ENCODE measurements at regions not wholly inside any gene's neighbourhood (a gene's known extent, or its start where the extent isn't known, plus 50 kb on each side); places are given as distances from the start of the nearest gene placed in this dataset.

DNA sequence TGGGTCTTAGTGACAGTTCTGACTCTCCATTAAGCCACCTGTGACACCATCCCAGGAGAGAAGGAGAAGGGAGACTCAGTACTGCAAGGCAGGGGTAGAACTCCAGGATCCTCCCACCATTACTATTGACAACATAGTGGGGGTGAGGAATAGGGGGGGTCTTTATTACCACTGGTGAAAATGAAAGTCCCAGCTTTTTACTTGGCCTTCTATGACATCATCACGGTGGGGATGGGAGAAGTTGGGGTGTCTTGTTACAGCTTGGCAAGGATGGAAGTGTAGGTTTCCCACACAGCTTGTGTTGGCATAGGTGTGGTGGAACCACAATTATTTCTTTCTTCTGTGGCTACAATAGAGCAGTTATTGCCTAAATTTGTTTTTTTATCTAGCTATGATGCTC is 203.9 kb upstream of the DTNA start:
- DNase-seq: no peak
- Mint-ChIP-seq H3K4me3 (no peak overlapping the region), H3K36me3 (ENCODE audit: low read depth) (no peaks in the 10 kb centered on the region), H3K27me3 (ENCODE audit: low read depth, poor library complexity) (no peaks in the 10 kb centered on the region), H3K9me3 (peaks cover 10% of the 10 kb centered on the region), H3K4me1 (no peaks in the 10 kb centered on the region), H3K27ac (no peak overlapping the region)
- TF ChIP-seq, protein P1, sequence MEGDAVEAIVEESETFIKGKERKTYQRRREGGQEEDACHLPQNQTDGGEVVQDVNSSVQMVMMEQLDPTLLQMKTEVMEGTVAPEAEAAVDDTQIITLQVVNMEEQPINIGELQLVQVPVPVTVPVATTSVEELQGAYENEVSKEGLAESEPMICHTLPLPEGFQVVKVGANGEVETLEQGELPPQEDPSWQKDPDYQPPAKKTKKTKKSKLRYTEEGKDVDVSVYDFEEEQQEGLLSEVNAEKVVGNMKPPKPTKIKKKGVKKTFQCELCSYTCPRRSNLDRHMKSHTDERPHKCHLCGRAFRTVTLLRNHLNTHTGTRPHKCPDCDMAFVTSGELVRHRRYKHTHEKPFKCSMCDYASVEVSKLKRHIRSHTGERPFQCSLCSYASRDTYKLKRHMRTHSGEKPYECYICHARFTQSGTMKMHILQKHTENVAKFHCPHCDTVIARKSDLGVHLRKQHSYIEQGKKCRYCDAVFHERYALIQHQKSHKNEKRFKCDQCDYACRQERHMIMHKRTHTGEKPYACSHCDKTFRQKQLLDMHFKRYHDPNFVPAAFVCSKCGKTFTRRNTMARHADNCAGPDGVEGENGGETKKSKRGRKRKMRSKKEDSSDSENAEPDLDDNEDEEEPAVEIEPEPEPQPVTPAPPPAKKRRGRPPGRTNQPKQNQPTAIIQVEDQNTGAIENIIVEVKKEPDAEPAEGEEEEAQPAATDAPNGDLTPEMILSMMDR (IDR thresholded peaks at IDR 0.05): no peak

DNA sequence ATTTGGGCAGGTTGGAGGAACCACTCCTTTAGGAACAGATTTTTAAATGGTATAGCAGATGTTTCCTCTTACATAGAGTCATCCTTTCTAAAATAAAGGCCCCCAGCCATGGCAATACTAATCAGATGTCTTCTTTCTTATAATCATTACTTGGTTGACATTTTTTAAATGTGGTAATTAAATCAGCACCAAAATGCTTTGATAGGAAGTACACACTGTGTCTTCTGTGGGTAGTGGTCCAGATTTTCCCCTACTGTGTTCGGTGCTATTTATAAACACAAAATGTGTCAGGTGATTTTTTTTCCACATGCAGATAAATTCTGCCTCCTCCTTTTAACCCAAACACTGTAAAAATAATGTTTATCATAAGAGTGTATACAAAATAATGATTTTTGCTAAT is 200.9 kb upstream of the DTNA start:
- Mint-ChIP-seq H3K27ac (no peak overlapping the region), H3K9me3 (no peaks in the 10 kb centered on the region), H3K27me3 (ENCODE audit: low read depth, poor library complexity) (peaks cover 2% of the 10 kb centered on the region), H3K4me1 (no peaks in the 10 kb centered on the region), H3K4me3 (no peak overlapping the region), H3K36me3 (ENCODE audit: low read depth) (no peaks in the 10 kb centered on the region)
- TF ChIP-seq, protein P1 (IDR thresholded peaks at IDR 0.05): no peak
- DNase-seq: no peak

DNA sequence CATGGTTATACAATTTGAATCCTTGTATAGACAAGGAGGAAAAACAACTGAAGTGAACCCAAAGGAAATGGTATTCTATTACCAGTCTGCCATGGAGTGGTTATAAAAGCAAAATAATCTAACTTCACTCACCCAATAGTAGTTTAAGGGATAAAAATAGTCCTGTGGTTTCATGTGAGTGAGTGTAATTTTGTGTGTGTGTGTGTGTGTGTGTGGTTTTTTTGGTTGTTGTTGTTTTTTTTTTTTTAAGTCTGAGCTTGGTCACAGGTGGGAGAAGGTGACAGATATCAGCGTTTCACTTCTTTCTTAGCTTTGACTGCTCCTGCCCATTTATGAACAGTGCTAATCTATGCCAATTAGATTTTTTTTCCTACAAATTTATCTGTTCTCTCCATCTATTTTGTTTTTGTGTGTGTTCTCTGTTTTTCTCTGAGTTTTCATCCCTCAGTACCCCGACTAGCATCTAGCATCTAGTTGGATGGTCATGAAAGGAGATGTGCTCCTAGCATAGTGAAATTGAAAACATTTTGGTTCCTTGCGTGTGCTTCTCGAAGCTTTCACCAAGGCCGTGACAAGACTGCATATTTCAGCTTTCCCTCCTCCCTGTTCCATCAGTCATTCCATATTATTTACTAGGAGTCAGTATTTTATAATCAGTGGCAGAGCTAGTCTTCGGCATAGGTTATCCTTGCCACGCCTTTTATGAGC is 200.1 kb upstream of the DTNA start:
- Mint-ChIP-seq H3K27ac (no peak overlapping the region), H3K36me3 (ENCODE audit: low read depth) (no peaks in the 10 kb centered on the region)
- TF ChIP-seq, protein P1 (IDR thresholded peaks at IDR 0.05): no peak

DNA sequence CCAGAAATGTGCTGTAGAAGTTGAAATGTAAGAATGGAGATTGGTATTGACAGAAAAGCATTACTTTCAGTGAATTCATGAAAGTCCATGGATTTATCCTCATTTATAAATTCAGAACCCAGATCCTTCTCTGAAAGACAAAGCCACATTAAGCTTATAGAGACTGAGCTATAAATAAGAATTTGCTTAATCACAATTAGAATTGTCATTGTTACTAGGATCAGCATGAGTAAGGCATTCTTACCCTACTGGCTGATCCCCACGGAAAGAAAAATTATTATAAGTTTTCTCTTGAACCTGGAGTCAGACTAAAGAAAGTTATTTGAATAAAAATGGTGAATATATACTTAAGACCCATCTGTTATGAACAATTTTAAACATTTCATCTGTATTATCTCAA is 199.2 kb upstream of the DTNA start:
- Mint-ChIP-seq H3K4me3 (no peak overlapping the region), H3K27ac (no peak overlapping the region), H3K4me1 (no peaks in the 10 kb centered on the region), H3K27me3 (ENCODE audit: low read depth, poor library complexity) (peaks cover 3% of the 10 kb centered on the region), H3K9me3 (peaks cover 8% of the 10 kb centered on the region), H3K36me3 (ENCODE audit: low read depth) (no peaks in the 10 kb centered on the region)
- DNase-seq: no peak
- TF ChIP-seq, protein P1 (IDR thresholded peaks at IDR 0.05): no peak

More for the DNA sequence above, 200.1 kb upstream of the DTNA start:
- Mint-ChIP-seq H3K4me1 (no peaks in the 10 kb centered on the region), H3K9me3 (no peaks in the 10 kb centered on the region), H3K27me3 (ENCODE audit: low read depth, poor library complexity) (peaks cover 3% of the 10 kb centered on the region), H3K4me3 (no peak overlapping the region)
- DNase-seq: no peak

DNA sequence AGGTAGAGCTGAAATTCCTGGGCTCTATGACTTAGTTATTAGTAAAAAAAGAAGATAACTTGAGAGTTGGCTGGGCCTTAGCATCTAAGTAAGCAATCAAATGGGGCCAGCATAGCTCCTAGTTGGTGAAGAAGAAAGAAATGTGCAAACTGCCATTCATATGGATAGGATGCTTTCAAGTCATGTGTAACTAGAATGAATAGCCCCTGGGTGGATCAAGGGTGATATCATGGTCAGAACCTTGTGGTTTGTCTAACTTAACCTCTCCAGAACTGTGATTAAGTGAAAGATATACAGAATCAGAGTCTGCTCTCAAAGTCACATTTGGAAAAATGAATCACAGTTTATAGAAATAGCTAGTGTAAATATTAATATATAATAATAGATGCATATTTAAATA is 198.7 kb upstream of the DTNA start:
- H3K27ac Mint-ChIP-seq: no peak overlapping the region
- H3K27me3 Mint-ChIP-seq (ENCODE audit: low read depth, poor library complexity): peaks cover 3% of the 10 kb centered on the region
- H3K9me3 Mint-ChIP-seq: peaks cover 11% of the 10 kb centered on the region
- H3K4me3 Mint-ChIP-seq: no peak overlapping the region
- TF ChIP-seq, protein P1 (IDR thresholded peaks at IDR 0.05): no peak
- DNase-seq: no peak
- no peaks in the 10 kb centered on the region for H3K36me3 Mint-ChIP-seq (ENCODE audit: low read depth)
- H3K4me1 Mint-ChIP-seq: no peaks in the 10 kb centered on the region

DNA sequence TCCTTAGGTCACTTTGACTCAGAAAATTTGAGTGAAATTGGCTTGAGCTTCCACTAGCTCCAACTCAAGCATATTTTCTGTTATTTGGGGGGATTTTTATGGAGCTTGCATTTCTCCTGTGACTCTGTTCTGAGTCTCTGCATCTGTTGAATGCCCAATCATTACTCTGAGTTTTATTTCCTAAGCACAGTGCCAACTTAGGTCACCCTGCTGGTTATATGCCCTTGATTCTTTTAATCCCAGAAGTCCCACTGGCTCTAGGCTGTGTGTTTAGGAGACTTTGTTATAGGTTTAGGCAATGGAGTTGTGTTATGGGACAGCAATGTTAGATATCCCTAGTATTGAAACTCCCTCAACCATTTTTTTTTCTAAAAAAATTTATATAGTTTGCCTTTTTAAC is 198.2 kb upstream of the DTNA start:
- Mint-ChIP-seq H3K36me3 (ENCODE audit: low read depth) (no peaks in the 10 kb centered on the region), H3K4me1 (no peaks in the 10 kb centered on the region), H3K9me3 (peaks cover 15% of the 10 kb centered on the region), H3K4me3 (no peak overlapping the region), H3K27me3 (ENCODE audit: low read depth, poor library complexity) (peaks cover 3% of the 10 kb centered on the region), H3K27ac (no peak overlapping the region)
- TF ChIP-seq, protein P1 (IDR thresholded peaks at IDR 0.05): no peak
- no peak for DNase-seq
